K562 (cell line): ENCODE measurements at regions not wholly inside any gene's neighbourhood (a gene's known extent, or its start where the extent isn't known, plus 50 kb on each side); places are given as distances from the start of the nearest gene placed in this dataset.

ENCODE experiments used
- ATAC-seq: fragments of 200-7000 bp; cut with Tn5 transposase; 3 replicates; pipeline ENCODE4 v1.9.1; 2020; ENCODE audit warnings: moderate library complexity
- BruUV-seq: library from RNA; stranded (reverse); fragments of 400-500 nt; replicated peaks from 2 replicates; lab custom pipeline; 2021; lab: Mats Ljungman, UMichigan
- CTCF ChIA-PET: fragments of 300-600 bp; formaldehyde crosslinking; extraction: SDS; loops from one replicate; lab custom pipeline; 2021; ENCODE audit warnings: low intra/inter-chr PET ratio; lab: Yijun Ruan, JAX
- POLR2A ChIA-PET: fragments of 300-600, 350-650 bp; sonication (Branson Sonifier 250); formaldehyde crosslinking; extraction: SDS; loops from one replicate; lab custom pipeline; 2021; ENCODE audit warnings: antibody characterized with exemption, inconsistent platforms; lab: Yijun Ruan, JAX
- DNase-seq, 4 experiments: peaks; one replicate each; pipeline versions ENCODE4 v3.0.0 to v3.0.0-alpha.2; 2011 to 2018; ENCODE audit warnings: low spot score in 3 of 4, mixed read lengths in 3 of 4; ENCODE audit errors: extremely low read depth in 1 of 4
- FAIRE-seq: peaks from 2 replicates; lab custom pipeline; 2011; peaks lifted over from hg19 to GRCh38; lab: Jason Lieb, UNC
- H2AFZ ChIP-seq: 2 replicates; pipeline ENCODE4 v1.6.0; 2011; ENCODE audit warnings: low read depth, low read length, control low read depth, inconsistent platforms
- H3K27ac ChIP-seq: fragments of 200-600 bp; 3 replicates; pipeline ENCODE4 v1.8.0; 2011; ENCODE audit warnings: low read depth, mild to moderate bottlenecking, control low read depth, inconsistent platforms, low read length, moderate library complexity, mixed read lengths; ENCODE audit errors: extremely low read depth
- H3K27me3 ChIP-seq, 2 experiments: fragments of 300-600 bp in 1 of 2; 2 replicates in 1 of 2; 3 replicates in 1 of 2; pipeline versions ENCODE4 v1.6.0 to v1.8.0; 2011; ENCODE audit warnings: inconsistent platforms in 2 of 2, low read length in 2 of 2, mild to moderate bottlenecking in 1 of 2, mixed read lengths in 1 of 2, moderate library complexity in 1 of 2; ENCODE audit not compliant: control insufficient read depth in 2 of 2, insufficient read depth in 2 of 2
- H3K36me3 ChIP-seq: fragments of 300-600 bp; 3 replicates; pipeline ENCODE4 v1.8.0; 2011; ENCODE audit warnings: mild to moderate bottlenecking, low read length, inconsistent platforms; ENCODE audit not compliant: control insufficient read depth, insufficient read depth
- H3K4me1 ChIP-seq, 2 experiments: fragments of 200-600 bp in 1 of 2; replicated peaks in 1 of 2; 2 replicates in 1 of 2; 3 replicates in 1 of 2; pipeline versions ENCODE4 v1.5.1 to v1.8.0; 2011; ENCODE audit warnings: inconsistent platforms in 2 of 2, low read length in 2 of 2, mild to moderate bottlenecking in 1 of 2, mixed read lengths in 1 of 2, moderate library complexity in 1 of 2; ENCODE audit not compliant: control insufficient read depth in 2 of 2, insufficient read depth in 2 of 2
- H3K4me2 ChIP-seq: 2 replicates; pipeline ENCODE4 v1.6.1; 2011; ENCODE audit warnings: low read length, control low read depth, inconsistent platforms, mixed read lengths; ENCODE audit not compliant: insufficient read depth
- H3K4me3 ChIP-seq: fragments of 200-600 bp; sonication (generic), shearing (Covaris generic); 2 replicates; pipeline ENCODE4 v1.5.1; 2016; ENCODE audit warnings: control low read depth, inconsistent platforms
- H3K79me2 ChIP-seq: fragments of 200-600 bp; 3 replicates; pipeline ENCODE4 v1.8.0; 2011; ENCODE audit warnings: low read length, inconsistent platforms; ENCODE audit not compliant: control insufficient read depth, insufficient read depth
- H3K9ac ChIP-seq, 2 experiments: 2 replicates each; pipeline versions ENCODE4 v1.6.0 to v1.6.1; 2011; ENCODE audit warnings: low read depth in 2 of 2, low read length in 2 of 2, control low read depth in 1 of 2, inconsistent platforms in 1 of 2, mild to moderate bottlenecking in 1 of 2, mixed read lengths in 1 of 2; ENCODE audit not compliant: insufficient read depth in 1 of 2
- H3K9me1 ChIP-seq: one replicate; pipeline ENCODE4 v1.6.0; 2011; ENCODE audit warnings: inconsistent platforms, mild to moderate bottlenecking, low read length, moderate library complexity; ENCODE audit not compliant: control insufficient read depth, insufficient read depth
- H3K9me3 ChIP-seq: replicated peaks from 2 replicates; pipeline ENCODE4 v1.5.1; 2011; ENCODE audit warnings: low read depth, low read length, inconsistent platforms; ENCODE audit not compliant: control insufficient read depth, insufficient read depth
- H4K20me1 ChIP-seq: replicated peaks from 2 replicates; pipeline ENCODE4 v1.6.1; 2011; ENCODE audit warnings: low read length, inconsistent platforms, mixed read lengths; ENCODE audit not compliant: control insufficient read depth, insufficient read depth
- CBX5 ChIP-seq: IDR thresholded peaks from 2 replicates; pipeline ENCODE4 v1.6.1; 2014; ENCODE audit warnings: low read depth, borderline replicate concordance
- CHD1 ChIP-seq: fragments of 200-600 bp; sonication (generic); IDR thresholded peaks from one replicate; pipeline ENCODE4 v1.6.1; 2012; ENCODE audit warnings: mild to moderate bottlenecking, moderate library complexity, low read length, inconsistent platforms
- EGR1 ChIP-seq: fragments of 450-650 bp; conservative IDR thresholded peaks from 2 replicates; pipeline ENCODE4 v1.6.1; 2017; ENCODE audit warnings: mild to moderate bottlenecking
- HNRNPUL1 ChIP-seq: fragments of 200-400 bp; formaldehyde crosslinking; IDR thresholded peaks from 2 replicates; pipeline ENCODE4 v1.6.1; 2017; ENCODE audit warnings: low read length
- MYBL2 ChIP-seq, 2 experiments: fragments of 450-650 bp in 1 of 2; sonication (generic) in 1 of 2; formaldehyde crosslinking in 1 of 2; IDR thresholded peaks; 2 replicates each; pipeline versions ENCODE4 v1.6.1 to v1.8.1; 2017 to 2022; ENCODE audit warnings: borderline replicate concordance in 1 of 2, inconsistent platforms in 1 of 2, low read depth in 1 of 2, mild to moderate bottlenecking in 1 of 2, missing genetic modification reagents in 1 of 2, moderate library complexity in 1 of 2
- PCBP1 ChIP-seq: fragments of 200-400 bp; formaldehyde crosslinking; IDR thresholded peaks from 2 replicates; pipeline ENCODE4 v1.6.1; 2018; ENCODE audit warnings: mild to moderate bottlenecking, low read depth, low read length; ENCODE audit not compliant: poor library complexity, severe bottlenecking
- PHF20 ChIP-seq: fragments of 450-650 bp; IDR thresholded peaks from 2 replicates; pipeline ENCODE4 v1.6.1; 2018; ENCODE audit not compliant: partially characterized antibody
- STAG1 ChIP-seq: sonication (generic); formaldehyde crosslinking; IDR thresholded peaks from 2 replicates; pipeline ENCODE4 v1.5.0; 2020; ENCODE audit warnings: missing genetic modification reagents, borderline replicate concordance
- STAT5A ChIP-seq: IDR thresholded peaks from 2 replicates; pipeline ENCODE4 v1.6.1; 2012; ENCODE audit warnings: low read length, inconsistent platforms, borderline replicate concordance
- TCF7 ChIP-seq: sonication (generic); IDR thresholded peaks from 2 replicates; pipeline ENCODE4 v1.6.1; 2016; ENCODE audit warnings: antibody characterized with exemption, borderline replicate concordance
- TCFL5 ChIP-seq: fragments of 250-450 bp; sonication (Bioruptor Pico); conservative IDR thresholded peaks from 2 replicates; pipeline ENCODE4 v1.6.1; 2021; ENCODE audit warnings: mild to moderate bottlenecking, moderate library complexity, matching md5 sums
- TEAD4 ChIP-seq, 2 experiments: sonication (generic) in 1 of 2; formaldehyde crosslinking in 1 of 2; IDR thresholded peaks; 2 replicates each; pipeline versions ENCODE4 v1.6.1 to v1.8.0; 2012 to 2022; ENCODE audit warnings: borderline replicate concordance in 1 of 2, inconsistent platforms in 1 of 2, low read length in 1 of 2, mild to moderate bottlenecking in 1 of 2, missing genetic modification reagents in 1 of 2
- ZBTB8A ChIP-seq: fragments of 450-650 bp; IDR thresholded peaks from 2 replicates; pipeline ENCODE4 v1.6.1; 2018; ENCODE audit warnings: mild to moderate bottlenecking, moderate library complexity; ENCODE audit not compliant: partially characterized antibody
- ZNF12 ChIP-seq: sonication (generic); formaldehyde crosslinking; IDR thresholded peaks from 2 replicates; pipeline ENCODE4 v1.4.0; 2020; ENCODE audit warnings: mild to moderate bottlenecking, missing genetic modification reagents
- ZNF212 ChIP-seq: fragments of 450-650 bp; formaldehyde crosslinking; IDR thresholded peaks from 2 replicates; pipeline ENCODE4 v1.4.0; 2020; ENCODE audit warnings: mild to moderate bottlenecking
- ZNF699 ChIP-seq: fragments of 250-450 bp; sonication (Bioruptor Pico); IDR thresholded peaks from 2 replicates; pipeline ENCODE4 v1.8.0; 2021; ENCODE audit warnings: mild to moderate bottlenecking, moderate library complexity; ENCODE audit not compliant: insufficient replicate concordance
- WGBS: fragments of 100-300 bp; shearing (Covaris generic); methylation state at CpG from one replicate; pipeline ENCODE4 v1.1.6; 2016; ENCODE audit warnings: low coverage, mixed read lengths; ENCODE audit not compliant: insufficient coverage; ENCODE audit errors: missing lambda C conversion rate; 5-methylcytosine and 5-hydroxymethylcytosine counted together
- in situ Hi-C: fragments of 300-500 bp; cut with MboI; formaldehyde crosslinking; loops from 4 replicates; pipeline ENCODE4 v1.15.0; 2018; ENCODE audit warnings: inconsistent platforms, mixed read lengths
- intact Hi-C: fragments of 100-400 bp; cut with micrococcal nuclease; formaldehyde crosslinking; loops from 2 replicates; pipeline ENCODE4 v1.14.2; 2022
- TF ChIP-seq, protein P1 (sequence below): sonication (generic); formaldehyde crosslinking; IDR thresholded peaks from 2 replicates; pipeline ENCODE4 v1.8.0; 2022; ENCODE audit warnings: mild to moderate bottlenecking, missing genetic modification reagents
- TF ChIP-seq, protein P2 (sequence below): fragments of 250-450 bp; sonication (Bioruptor Pico); IDR thresholded peaks from 2 replicates; pipeline ENCODE4 v1.9.0; 2021; ENCODE audit warnings: mild to moderate bottlenecking
- TF ChIP-seq, protein P3 (sequence below): fragments of 250-450 bp; sonication (Bioruptor Pico); IDR thresholded peaks from 2 replicates; pipeline ENCODE4 v1.4.0; 2020; ENCODE audit warnings: mild to moderate bottlenecking, moderate library complexity

DNA sequence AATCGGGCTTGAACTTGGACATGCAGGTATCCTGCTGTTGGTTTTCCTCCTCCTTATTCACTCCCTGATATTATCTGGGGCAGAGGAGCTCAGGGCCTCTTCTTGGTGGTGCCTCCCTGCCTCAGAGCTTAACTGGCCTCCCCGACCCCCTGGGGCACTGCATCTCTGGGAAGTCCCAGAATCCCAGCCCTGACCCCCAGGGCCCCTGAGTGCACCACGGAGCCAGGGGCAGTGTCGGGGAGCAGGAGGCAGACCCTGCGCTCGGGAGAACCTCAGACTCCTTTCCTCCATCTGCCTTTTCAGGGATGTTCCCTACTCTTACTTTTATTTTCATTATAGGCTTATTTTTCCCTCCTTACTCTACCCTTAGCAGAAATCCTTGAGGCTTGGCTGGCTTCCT lies 537.0 kb downstream of the BRD1 start:
- no peaks in the 10 kb centered on the region for H3K36me3 ChIP-seq
- in situ Hi-C loops, result no loop called here
- H3K27ac ChIP-seq, result no peak overlapping the region
- H3K4me2 ChIP-seq, result no peak overlapping the region
- FAIRE-seq, result no peak
- ChIA-PET POLR2A (no interaction called here), CTCF (no interaction called here)
- no peaks in the 10 kb centered on the region for H3K79me2 ChIP-seq
- H3K4me1 ChIP-seq, result no peaks in the 10 kb centered on the region
- no peak overlapping the region for H2AFZ ChIP-seq
- BruUV-seq, result no TSS peak
- WGBS, result 0% methylated on average over 5 of the region's 6 CpGs
- TF ChIP-seq, protein P1, sequence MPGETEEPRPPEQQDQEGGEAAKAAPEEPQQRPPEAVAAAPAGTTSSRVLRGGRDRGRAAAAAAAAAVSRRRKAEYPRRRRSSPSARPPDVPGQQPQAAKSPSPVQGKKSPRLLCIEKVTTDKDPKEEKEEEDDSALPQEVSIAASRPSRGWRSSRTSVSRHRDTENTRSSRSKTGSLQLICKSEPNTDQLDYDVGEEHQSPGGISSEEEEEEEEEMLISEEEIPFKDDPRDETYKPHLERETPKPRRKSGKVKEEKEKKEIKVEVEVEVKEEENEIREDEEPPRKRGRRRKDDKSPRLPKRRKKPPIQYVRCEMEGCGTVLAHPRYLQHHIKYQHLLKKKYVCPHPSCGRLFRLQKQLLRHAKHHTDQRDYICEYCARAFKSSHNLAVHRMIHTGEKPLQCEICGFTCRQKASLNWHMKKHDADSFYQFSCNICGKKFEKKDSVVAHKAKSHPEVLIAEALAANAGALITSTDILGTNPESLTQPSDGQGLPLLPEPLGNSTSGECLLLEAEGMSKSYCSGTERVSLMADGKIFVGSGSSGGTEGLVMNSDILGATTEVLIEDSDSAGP, result no peak
- TF ChIP-seq HNRNPUL1 (no peak), ZNF699 (CRISPR knock-in tag) (no peak), PCBP1 (no peak), ZNF212 (no peak), STAG1 (CRISPR knock-in tag) (no peak), STAT5A (no peak), ZBTB8A (no peak), EGR1 (no peak), TCFL5 (CRISPR knock-in tag) (no peak), CBX5 (no peak), ZNF12 (no peak), TEAD4 (IDR thresholded peaks at IDR 0.05; ENCODE audit: low read length) (no peak), TEAD4 (CRISPR knock-in tag; IDR thresholded peaks at IDR 0.05; ENCODE audit: borderline replicate concordance) (no peak), CHD1 (no peak), TCF7 (no peak), MYBL2 (IDR thresholded peaks at IDR 0.05; ENCODE audit: low read depth) (no peak), MYBL2 (CRISPR knock-in tag; IDR thresholded peaks at IDR 0.05; ENCODE audit: borderline replicate concordance) (no peak), PHF20 (no peak)
- TF ChIP-seq, protein P2, sequence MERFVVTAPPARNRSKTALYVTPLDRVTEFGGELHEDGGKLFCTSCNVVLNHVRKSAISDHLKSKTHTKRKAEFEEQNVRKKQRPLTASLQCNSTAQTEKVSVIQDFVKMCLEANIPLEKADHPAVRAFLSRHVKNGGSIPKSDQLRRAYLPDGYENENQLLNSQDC (CRISPR knock-in tag), result no peak
- TF ChIP-seq, protein P3, sequence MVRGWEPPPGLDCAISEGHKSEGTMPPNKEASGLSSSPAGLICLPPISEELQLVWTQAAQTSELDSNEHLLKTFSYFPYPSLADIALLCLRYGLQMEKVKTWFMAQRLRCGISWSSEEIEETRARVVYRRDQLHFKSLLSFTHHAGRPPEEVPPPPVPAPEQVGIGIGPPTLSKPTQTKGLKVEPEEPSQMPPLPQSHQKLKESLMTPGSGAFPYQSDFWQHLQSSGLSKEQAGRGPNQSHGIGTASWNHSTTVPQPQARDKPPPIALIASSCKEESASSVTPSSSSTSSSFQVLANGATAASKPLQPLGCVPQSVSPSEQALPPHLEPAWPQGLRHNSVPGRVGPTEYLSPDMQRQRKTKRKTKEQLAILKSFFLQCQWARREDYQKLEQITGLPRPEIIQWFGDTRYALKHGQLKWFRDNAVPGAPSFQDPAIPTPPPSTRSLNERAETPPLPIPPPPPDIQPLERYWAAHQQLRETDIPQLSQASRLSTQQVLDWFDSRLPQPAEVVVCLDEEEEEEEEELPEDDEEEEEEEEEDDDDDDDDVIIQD (CRISPR knock-in tag), result no peak
- H3K9me3 ChIP-seq, result no peaks in the 10 kb centered on the region
- no peak for DNase-seq
- H4K20me1 ChIP-seq, result no peaks in the 10 kb centered on the region
- no peak overlapping the region for H3K4me3 ChIP-seq
- no peak for ATAC-seq
- H3K27me3 ChIP-seq, result peaks cover 2 to 13% of the 10 kb centered on the region in 2 experiments; a peak in 3 of 5 replicates
- intact Hi-C loops, result no loop called here
- no peaks in the 10 kb centered on the region for H3K9me1 ChIP-seq
- H3K9ac ChIP-seq, result no peak overlapping the region
